ENCODE measurements at regions not wholly inside any gene's neighbourhood (a gene's known extent, or its start where the extent isn't known, plus 50 kb on each side); places are given as distances from the start of the nearest gene placed in this dataset.
A peak's percentile ranks its signal among the peaks of the same experiment; 100 is the strongest.

- H3K4me3 ChIP-seq (ENCODE audit: low read depth, low read length), result no peak overlapping the region
- DNase-seq (ENCODE audit: low read depth), result no peak
- TF ChIP-seq CTCF (IDR thresholded peaks at IDR 0.05; ENCODE audit: low read depth, low read length, missing control alignments), result no peak
- in situ Hi-C loops (cut with HindIII; ENCODE audit: low sequenced_read_pairs), result no loop called here
Measured at GRCh38 chr5:93117751-93118531, 463.1 kb downstream of the NR2F1-AS1 start.

DNA sequence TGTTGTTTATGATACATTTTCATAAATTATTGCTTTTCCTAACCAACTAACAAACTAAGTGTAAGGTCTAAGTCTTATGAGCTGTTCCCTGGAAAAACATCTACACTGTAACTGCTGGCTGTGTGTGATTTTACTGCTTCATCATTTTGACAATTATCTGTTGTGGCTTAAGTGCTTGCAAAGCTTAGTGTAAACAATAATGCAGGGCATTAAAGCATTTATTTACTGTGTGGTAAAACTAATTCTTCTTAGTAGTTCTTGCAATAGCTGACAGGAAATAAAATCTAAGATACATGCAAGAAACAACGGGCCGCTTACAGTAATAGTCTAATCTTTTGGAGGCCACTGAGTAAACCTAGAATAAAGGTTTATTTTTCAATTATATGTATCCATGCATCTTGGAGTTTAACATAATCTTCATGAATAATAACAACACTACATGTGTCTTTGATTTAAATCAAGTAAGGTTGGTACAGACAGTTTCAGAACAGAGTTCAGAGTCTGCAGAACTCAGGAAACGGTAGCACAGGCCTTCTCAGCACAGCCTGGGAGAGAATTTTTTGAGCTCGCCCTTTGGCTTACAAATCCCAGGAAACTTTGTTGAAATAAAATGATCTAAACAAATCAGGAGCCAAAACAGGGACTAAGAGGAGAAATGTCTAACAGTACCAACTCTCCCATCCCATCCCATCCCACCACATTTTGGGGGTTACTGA, 473.1 kb downstream of the NR2F1-AS1 start:
- no peak overlapping the region for H3K4me3 ChIP-seq (ENCODE audit: low read depth, low read length)
- TF ChIP-seq CTCF (IDR thresholded peaks at IDR 0.05; ENCODE audit: low read depth, low read length, missing control alignments), result no peak
- no peak for DNase-seq (ENCODE audit: low read depth)
- in situ Hi-C loops (cut with HindIII; ENCODE audit: low sequenced_read_pairs), result no loop called here

- in situ Hi-C loops (cut with HindIII; ENCODE audit: low sequenced_read_pairs), result no loop called here
- no peak for DNase-seq (ENCODE audit: low read depth)
- H3K4me3 ChIP-seq (ENCODE audit: low read depth, low read length), result no peak overlapping the region
- no peak for TF ChIP-seq CTCF (IDR thresholded peaks at IDR 0.05; ENCODE audit: low read depth, low read length, missing control alignments)
Measured at GRCh38 chr5:93107141-93107540, 473.9 kb downstream of the NR2F1-AS1 start.

DNA sequence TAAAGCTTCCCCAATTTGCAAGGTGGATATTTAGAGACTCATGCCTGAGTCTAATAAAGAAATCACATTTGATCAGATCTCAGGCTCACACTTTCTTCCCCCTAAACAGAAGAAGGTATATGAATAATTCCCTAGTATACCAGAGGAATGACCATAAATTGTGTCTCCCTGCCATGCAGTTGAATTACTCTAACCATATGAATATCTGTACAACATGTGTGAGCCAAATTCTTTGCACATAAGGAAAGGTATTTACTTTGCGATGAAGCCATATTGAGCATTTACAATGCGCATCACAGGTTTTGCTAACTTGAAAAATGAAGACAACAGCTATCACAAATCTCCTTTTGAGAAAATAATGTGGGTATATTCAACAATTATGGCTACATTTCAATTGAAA, 479.4 kb downstream of the NR2F1-AS1 start:
- no peak for TF ChIP-seq CTCF (IDR thresholded peaks at IDR 0.05; ENCODE audit: low read depth, low read length, missing control alignments)
- in situ Hi-C loops (cut with HindIII; ENCODE audit: low sequenced_read_pairs), result no loop called here
- no peak overlapping the region for H3K4me3 ChIP-seq (ENCODE audit: low read depth, low read length)
- no peak for DNase-seq (ENCODE audit: low read depth)

GRCh38 chr5:93100976-93101375, 480.0 kb downstream of the NR2F1-AS1 start:
- no peak for DNase-seq (ENCODE audit: low read depth)
- in situ Hi-C loops (cut with HindIII; ENCODE audit: low sequenced_read_pairs), result no loop called here
- no peak overlapping the region for H3K4me3 ChIP-seq (ENCODE audit: low read depth, low read length)
- TF ChIP-seq CTCF (IDR thresholded peaks at IDR 0.05; ENCODE audit: low read depth, low read length, missing control alignments), result no peak

GRCh38 chr5:93100428-93100827, 480.6 kb downstream of the NR2F1-AS1 start:
- H3K4me3 ChIP-seq (ENCODE audit: low read depth, low read length), result no peak overlapping the region
- no peak for TF ChIP-seq CTCF (IDR thresholded peaks at IDR 0.05; ENCODE audit: low read depth, low read length, missing control alignments)
- in situ Hi-C loops (cut with HindIII; ENCODE audit: low sequenced_read_pairs), result no loop called here
- peak; percentile 42 for DNase-seq (ENCODE audit: low read depth)

All from astrocyte of the cerebellum (primary cell).